Esophagus muscularis mucosa (tissue), 3 donors: ENCODE measurements at regions not wholly inside any gene's neighbourhood (a gene's known extent, or its start where the extent isn't known, plus 50 kb on each side); places are given as distances from the start of the nearest gene placed in this dataset.

Experiments
- POLR2A ChIP-seq: fragments of 450-650 bp; IDR thresholded peaks from one replicate; pipeline ENCODE4 v1.6.1; 2017; ENCODE audit warnings: antibody characterized with exemption, moderate library complexity, mild to moderate bottlenecking, low read depth
- TF ChIP-seq, protein P1 (sequence below), 3 experiments: fragments of 200-600 bp in 2 of 3; fragments of 450-650 bp in 1 of 3; sonication (generic) in 2 of 3; IDR thresholded peaks; one replicate each; pipeline ENCODE4 v1.5.1; 2017 to 2019; ENCODE audit warnings: antibody characterized with exemption in 3 of 3, mild to moderate bottlenecking in 2 of 3, moderate library complexity in 1 of 3

DNA sequence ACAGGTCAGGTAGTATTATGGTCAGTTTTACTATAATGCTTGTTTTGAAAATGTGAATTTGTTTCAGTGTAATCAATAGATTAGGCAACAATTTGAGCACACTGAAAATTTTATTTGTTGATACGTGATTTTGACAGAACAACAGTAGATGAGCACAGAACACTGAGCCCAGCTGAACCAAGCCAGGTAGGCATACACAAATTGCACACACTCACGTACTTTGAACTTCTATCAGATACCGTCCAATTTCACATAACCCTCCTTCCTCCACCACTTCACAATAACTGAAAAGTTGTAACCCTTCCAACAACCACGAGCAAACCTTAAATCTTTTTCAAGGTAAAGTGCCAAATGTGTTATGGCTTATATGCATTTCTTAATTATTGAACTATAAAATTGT, 229.5 kb upstream of the TMEFF2 start:
- TF ChIP-seq, protein P1, sequence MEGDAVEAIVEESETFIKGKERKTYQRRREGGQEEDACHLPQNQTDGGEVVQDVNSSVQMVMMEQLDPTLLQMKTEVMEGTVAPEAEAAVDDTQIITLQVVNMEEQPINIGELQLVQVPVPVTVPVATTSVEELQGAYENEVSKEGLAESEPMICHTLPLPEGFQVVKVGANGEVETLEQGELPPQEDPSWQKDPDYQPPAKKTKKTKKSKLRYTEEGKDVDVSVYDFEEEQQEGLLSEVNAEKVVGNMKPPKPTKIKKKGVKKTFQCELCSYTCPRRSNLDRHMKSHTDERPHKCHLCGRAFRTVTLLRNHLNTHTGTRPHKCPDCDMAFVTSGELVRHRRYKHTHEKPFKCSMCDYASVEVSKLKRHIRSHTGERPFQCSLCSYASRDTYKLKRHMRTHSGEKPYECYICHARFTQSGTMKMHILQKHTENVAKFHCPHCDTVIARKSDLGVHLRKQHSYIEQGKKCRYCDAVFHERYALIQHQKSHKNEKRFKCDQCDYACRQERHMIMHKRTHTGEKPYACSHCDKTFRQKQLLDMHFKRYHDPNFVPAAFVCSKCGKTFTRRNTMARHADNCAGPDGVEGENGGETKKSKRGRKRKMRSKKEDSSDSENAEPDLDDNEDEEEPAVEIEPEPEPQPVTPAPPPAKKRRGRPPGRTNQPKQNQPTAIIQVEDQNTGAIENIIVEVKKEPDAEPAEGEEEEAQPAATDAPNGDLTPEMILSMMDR (IDR thresholded peaks at IDR 0.05), result no peak
- no peak for TF ChIP-seq POLR2A
